HG03103 (cell line): ENCODE measurements at regions not wholly inside any gene's neighbourhood (a gene's known extent, or its start where the extent isn't known, plus 50 kb on each side); places are given as distances from the start of the nearest gene placed in this dataset.

Experiments used
- ATAC-seq: cut with Tn5 transposase; IDR thresholded peaks from one replicate; pipeline ENCODE4 v1.9.1; 2021; ENCODE audit warnings: low read depth; ENCODE audit not compliant: unreplicated experiment

- no peak for ATAC-seq
Measured at GRCh38 chr3:66133050-66133757, 87.6 kb upstream of the SLC25A26 start.

GRCh38 chr3:66128623-66129022 is 89.9 kb upstream of the MAGI1 start:
- no peak for ATAC-seq

GRCh38 chr3:66121318-66121717 is 82.6 kb upstream of the MAGI1 start:
- no peak for ATAC-seq

GRCh38 chr3:66115858-66116654 is 77.3 kb upstream of the MAGI1 start:
- ATAC-seq, result no peak

GRCh38 chr3:66113542-66113941 is 74.8 kb upstream of the MAGI1 start:
- no peak for ATAC-seq

GRCh38 chr3:66110840-66111239 is 72.1 kb upstream of the MAGI1 start:
- ATAC-seq, result no peak

GRCh38 chr3:66107855-66108254 is 69.1 kb upstream of the MAGI1 start:
- no peak for ATAC-seq

GRCh38 chr3:66106788-66107187 is 68.1 kb upstream of the MAGI1 start:
- no peak for ATAC-seq

GRCh38 chr3:66104535-66104934 is 65.8 kb upstream of the MAGI1 start:
- ATAC-seq, result no peak

GRCh38 chr3:66103729-66104128 is 65.0 kb upstream of the MAGI1 start:
- no peak for ATAC-seq

GRCh38 chr3:66101901-66102300 is 63.2 kb upstream of the MAGI1 start:
- no peak for ATAC-seq

GRCh38 chr3:66099541-66100065 is 60.9 kb upstream of the MAGI1 start:
- no peak for ATAC-seq

GRCh38 chr3:66098436-66098835 is 59.7 kb upstream of the MAGI1 start:
- ATAC-seq, result no peak

- ATAC-seq, result no peak
Measured at GRCh38 chr3:66097647-66098046, 58.9 kb upstream of the MAGI1 start.

- ATAC-seq, result no peak
Measured at GRCh38 chr3:66095295-66096001, 56.7 kb upstream of the MAGI1 start.

GRCh38 chr3:66093981-66094380 is 55.3 kb upstream of the MAGI1 start:
- no peak for ATAC-seq

- ATAC-seq, result no peak
Measured at GRCh38 chr3:66092175-66092995, 53.7 kb upstream of the MAGI1 start.
